ACC112 (cell line): ENCODE measurements at regions not wholly inside any gene's neighbourhood (a gene's known extent, or its start where the extent isn't known, plus 50 kb on each side); places are given as distances from the start of the nearest gene placed in this dataset.

Source experiments
- H2AFZ ChIP-seq: fragments of 200-600 bp; sonication (generic); one replicate; pipeline ENCODE4 v1.6.0; 2017; ENCODE audit warnings: antibody characterized with exemption, low read length; ENCODE audit not compliant: unreplicated experiment
- H3K27ac ChIP-seq: fragments of 200-600 bp; sonication (generic); 2 replicates; pipeline ENCODE4 v1.5.1; 2014; ENCODE audit warnings: low read depth, mild to moderate bottlenecking, antibody characterized with exemption, low read length, moderate library complexity
- H3K27me3 ChIP-seq: fragments of 200-600 bp; sonication (generic); 2 replicates; pipeline ENCODE4 v1.6.1; 2014; ENCODE audit warnings: mild to moderate bottlenecking, antibody characterized with exemption, low read length, moderate library complexity, mixed read lengths; ENCODE audit not compliant: insufficient read depth
- H3K36me3 ChIP-seq: fragments of 200-600 bp; sonication (generic); 2 replicates; pipeline ENCODE4 v1.6.1; 2016; ENCODE audit warnings: mild to moderate bottlenecking, antibody characterized with exemption, low read length, moderate library complexity, mixed read lengths; ENCODE audit not compliant: insufficient read depth
- H3K4me1 ChIP-seq: fragments of 200-600 bp; sonication (generic); one replicate; pipeline ENCODE4 v1.6.1; 2016; ENCODE audit warnings: low read length, mixed read lengths; ENCODE audit not compliant: insufficient read depth, unreplicated experiment, control insufficient read depth
- H3K4me3 ChIP-seq: fragments of 200-600 bp; sonication (generic); 2 replicates; pipeline ENCODE4 v1.5.1; 2014; ENCODE audit warnings: mild to moderate bottlenecking, low read depth, low read length
- H3K79me2 ChIP-seq: fragments of 200-600 bp; sonication (generic); one replicate; pipeline ENCODE4 v1.6.0; 2016; ENCODE audit warnings: low read length; ENCODE audit not compliant: control insufficient read depth, unreplicated experiment, insufficient read depth

DNA sequence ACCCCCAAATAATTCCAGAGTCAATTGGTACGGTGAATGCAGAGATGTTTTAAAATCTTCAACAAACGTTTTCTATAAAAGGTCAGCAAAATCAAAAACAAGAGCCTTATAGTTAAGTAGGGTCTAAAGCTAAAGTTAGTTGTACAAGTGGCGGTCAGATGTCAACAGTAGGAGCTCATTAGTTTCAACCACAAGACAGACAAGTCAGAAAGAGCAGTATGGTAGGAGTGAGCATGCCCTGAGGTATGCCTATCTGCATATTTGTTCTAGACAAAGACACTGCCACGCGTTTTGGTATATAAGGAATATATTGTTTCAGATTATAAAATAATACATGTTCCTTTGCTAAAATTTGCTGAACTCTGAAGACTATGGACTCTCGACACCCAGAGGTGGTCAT is 431.5 kb upstream of the KIF2B start:
- Histone ChIP-seq H2AFZ (no peak overlapping the region), H3K4me3 (no peak overlapping the region), H3K27ac (no peak overlapping the region), H3K79me2 (no peaks in the 10 kb centered on the region), H3K4me1 (no peaks in the 10 kb centered on the region), H3K27me3 (no peaks in the 10 kb centered on the region), H3K36me3 (no peaks in the 10 kb centered on the region)

DNA sequence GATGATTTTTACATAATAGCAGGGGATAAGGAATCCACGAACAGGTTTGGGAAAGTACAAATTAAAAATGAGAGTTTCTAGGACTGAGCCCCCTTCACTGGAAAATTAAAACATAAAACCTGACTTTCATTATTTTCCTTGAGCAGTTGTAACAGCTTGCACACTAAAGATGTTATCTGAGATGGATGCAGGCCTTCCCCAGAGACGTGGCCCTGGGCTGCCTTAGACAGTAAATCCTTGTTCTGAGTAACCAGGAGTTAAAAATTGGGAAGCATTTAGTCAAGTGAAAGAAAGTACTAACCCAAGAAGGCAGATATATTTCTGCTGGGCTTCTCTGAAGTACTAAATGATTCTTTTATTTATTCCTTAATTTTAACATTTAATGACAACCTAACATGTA is 432.2 kb upstream of the KIF2B start:
- Histone ChIP-seq H2AFZ (no peak overlapping the region), H3K4me3 (no peak overlapping the region), H3K4me1 (no peaks in the 10 kb centered on the region), H3K27me3 (no peaks in the 10 kb centered on the region), H3K27ac (no peak overlapping the region), H3K79me2 (no peaks in the 10 kb centered on the region), H3K36me3 (no peaks in the 10 kb centered on the region)

DNA sequence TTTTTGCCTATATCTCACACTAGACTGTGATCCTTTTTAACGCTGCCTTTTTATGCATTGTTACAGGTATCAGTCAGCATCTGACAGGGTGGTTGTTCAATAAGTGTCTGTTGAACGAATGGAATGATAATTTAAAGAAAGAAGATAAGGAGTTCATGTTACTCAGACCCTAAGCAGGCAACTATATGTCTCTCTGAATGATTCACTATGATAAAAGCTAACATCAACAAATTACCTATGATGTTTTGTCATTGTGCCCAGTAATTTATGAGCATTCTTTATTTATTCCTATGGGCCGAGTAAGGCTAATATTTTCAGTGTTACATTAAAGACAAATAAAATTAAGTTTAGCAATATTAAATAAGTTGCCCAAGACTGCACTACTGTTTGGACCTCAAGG is 435.0 kb upstream of the KIF2B start:
- H3K36me3 ChIP-seq: no peaks in the 10 kb centered on the region
- H2AFZ ChIP-seq: no peak overlapping the region

DNA sequence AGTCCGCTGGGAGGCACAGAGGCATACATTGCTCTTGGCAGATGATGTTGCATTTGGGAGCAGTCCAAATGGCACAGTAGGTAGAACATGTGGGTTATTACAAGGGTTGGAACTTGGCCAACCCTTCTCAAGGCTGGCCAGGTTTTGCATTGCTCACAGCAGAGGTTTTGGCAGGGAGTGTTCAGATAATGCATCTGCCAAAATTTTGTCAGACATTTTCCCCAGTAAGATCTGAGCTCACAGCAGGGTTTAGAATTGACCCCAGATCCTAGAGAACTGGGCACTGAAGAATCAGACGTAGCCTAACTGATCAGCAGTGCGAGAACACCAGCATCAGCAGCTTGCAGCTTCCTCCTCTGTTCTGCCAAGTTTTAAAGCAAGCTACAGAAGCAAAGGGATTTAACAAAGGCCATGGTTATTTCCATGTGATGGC is 468.8 kb upstream of the KIF2B start:
- Histone ChIP-seq H3K4me1 (no peaks in the 10 kb centered on the region), H2AFZ (no peak overlapping the region), H3K4me3 (no peak overlapping the region), H3K27me3 (no peaks in the 10 kb centered on the region), H3K27ac (no peak overlapping the region), H3K36me3 (no peaks in the 10 kb centered on the region), H3K79me2 (no peaks in the 10 kb centered on the region)

More for the DNA sequence above, 435.0 kb upstream of the KIF2B start:
- no peaks in the 10 kb centered on the region for H3K79me2 ChIP-seq
- H3K27me3 ChIP-seq: no peaks in the 10 kb centered on the region
- no peak overlapping the region for H3K4me3 ChIP-seq
- no peak overlapping the region for H3K27ac ChIP-seq
- H3K4me1 ChIP-seq: no peaks in the 10 kb centered on the region

DNA sequence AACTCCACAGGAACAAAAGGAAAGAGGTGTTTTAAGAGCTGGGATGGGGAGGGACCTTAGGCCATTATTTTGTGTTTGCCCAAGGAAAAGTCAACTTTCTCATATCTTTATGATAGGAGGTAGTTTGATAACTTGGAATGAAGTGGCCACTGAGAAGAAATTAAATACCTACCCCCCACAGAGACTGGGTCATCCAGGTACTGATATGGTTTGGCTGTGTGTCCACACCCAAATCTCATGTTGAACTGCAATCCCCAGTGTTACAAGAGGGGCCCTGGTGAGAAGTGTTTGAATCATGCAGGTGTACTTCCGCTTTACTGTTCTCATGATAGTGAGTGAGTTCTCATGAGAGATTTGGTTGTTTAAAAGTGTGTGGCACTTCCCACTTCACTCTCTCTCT is 477.9 kb upstream of the KIF2B start:
- Histone ChIP-seq H3K36me3 (no peaks in the 10 kb centered on the region), H2AFZ (no peak overlapping the region), H3K79me2 (no peaks in the 10 kb centered on the region), H3K27me3 (no peaks in the 10 kb centered on the region), H3K4me1 (no peaks in the 10 kb centered on the region), H3K4me3 (no peak overlapping the region), H3K27ac (no peak overlapping the region)

DNA sequence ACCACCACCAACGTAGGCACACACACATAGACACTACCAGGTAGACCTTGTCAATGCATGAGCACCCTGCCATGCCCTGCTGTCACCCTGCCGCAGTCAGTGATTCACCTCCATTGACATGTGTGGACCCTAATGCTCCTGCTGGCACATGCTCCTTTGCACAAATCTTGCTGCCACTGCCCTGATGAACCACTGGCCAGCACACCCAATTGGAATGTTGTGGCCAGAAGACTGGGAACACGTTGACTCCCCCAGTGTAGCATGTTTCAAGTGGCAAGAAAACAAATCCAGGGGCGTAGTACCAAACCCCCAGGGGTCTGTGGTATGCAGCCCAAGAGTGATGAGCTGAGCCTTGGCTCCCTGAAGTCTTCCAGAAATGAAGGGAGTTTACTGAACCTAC is 486.4 kb upstream of the KIF2B start:
- H3K36me3 ChIP-seq: no peaks in the 10 kb centered on the region
- no peak overlapping the region for H3K27ac ChIP-seq
- no peaks in the 10 kb centered on the region for H3K27me3 ChIP-seq
- no peak overlapping the region for H3K4me3 ChIP-seq
- no peak overlapping the region for H2AFZ ChIP-seq
- no peaks in the 10 kb centered on the region for H3K79me2 ChIP-seq
- H3K4me1 ChIP-seq: no peaks in the 10 kb centered on the region

DNA sequence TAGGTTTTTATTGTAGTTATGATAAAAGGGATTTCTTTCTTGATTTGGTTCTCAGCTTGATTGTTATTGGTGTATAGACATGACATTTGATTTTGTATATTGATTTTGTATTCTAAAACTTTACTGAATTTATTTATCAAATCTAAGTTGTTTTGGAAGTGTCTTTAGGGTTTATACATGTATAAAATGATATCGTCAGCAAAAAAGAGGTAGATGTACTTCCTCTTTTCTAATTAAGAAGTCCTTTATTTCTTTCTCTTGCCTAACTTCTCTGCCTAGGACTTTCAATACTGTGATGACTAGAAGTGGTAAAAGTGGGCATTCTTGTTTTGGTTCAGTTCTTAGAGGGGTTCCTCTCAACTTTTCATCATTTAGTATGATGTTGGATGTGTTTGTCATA is 487.3 kb upstream of the KIF2B start:
- no peak overlapping the region for H2AFZ ChIP-seq
- H3K36me3 ChIP-seq: no peaks in the 10 kb centered on the region
- H3K4me1 ChIP-seq: no peaks in the 10 kb centered on the region
- H3K27me3 ChIP-seq: no peaks in the 10 kb centered on the region
- H3K4me3 ChIP-seq: no peak overlapping the region
- H3K79me2 ChIP-seq: no peaks in the 10 kb centered on the region
- H3K27ac ChIP-seq: no peak overlapping the region

DNA sequence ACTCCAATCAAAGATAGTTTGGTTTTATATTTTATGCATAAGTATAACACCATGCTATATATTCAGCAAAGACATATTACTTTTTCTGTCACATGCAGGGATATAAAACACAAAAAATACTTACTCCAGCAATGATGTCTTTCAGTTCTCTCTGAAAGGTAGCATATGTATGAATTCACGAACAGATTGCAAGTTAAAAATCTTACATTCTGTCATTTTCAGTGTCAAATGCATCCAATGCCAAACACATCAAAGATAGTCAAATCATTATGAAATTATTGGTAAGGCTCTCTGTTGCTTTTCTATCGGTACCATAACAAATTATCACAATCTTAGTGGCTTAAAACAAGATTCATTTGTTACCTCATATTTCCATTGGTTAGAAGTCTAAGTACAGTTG is 492.0 kb upstream of the KIF2B start:
- no peaks in the 10 kb centered on the region for H3K27me3 ChIP-seq
- H3K36me3 ChIP-seq: no peaks in the 10 kb centered on the region
- H2AFZ ChIP-seq: no peak overlapping the region
- H3K4me1 ChIP-seq: no peaks in the 10 kb centered on the region
- no peak overlapping the region for H3K27ac ChIP-seq
- H3K4me3 ChIP-seq: no peak overlapping the region
- no peaks in the 10 kb centered on the region for H3K79me2 ChIP-seq

DNA sequence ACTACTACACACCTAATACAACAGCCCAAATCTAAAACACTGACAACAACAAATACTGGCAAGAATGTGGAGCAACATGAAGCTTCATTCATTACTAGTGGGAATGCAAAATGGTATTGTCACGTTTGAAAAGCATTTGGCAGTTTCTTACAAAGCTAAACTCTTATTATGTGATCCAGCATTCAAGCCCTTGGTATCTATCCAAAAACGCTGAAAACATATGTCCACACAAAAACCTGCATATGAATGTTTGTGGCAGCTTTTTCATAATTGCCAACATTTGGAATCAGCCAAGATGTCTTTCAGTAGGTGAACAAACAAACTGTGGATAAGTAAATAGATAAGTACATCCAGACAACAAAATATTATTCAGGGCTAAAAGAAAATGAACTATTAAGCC is 501.1 kb upstream of the KIF2B start:
- Histone ChIP-seq H3K4me3 (no peak overlapping the region), H3K27ac (no peak overlapping the region), H3K27me3 (no peaks in the 10 kb centered on the region), H2AFZ (no peak overlapping the region), H3K4me1 (no peaks in the 10 kb centered on the region), H3K36me3 (no peaks in the 10 kb centered on the region), H3K79me2 (no peaks in the 10 kb centered on the region)

DNA sequence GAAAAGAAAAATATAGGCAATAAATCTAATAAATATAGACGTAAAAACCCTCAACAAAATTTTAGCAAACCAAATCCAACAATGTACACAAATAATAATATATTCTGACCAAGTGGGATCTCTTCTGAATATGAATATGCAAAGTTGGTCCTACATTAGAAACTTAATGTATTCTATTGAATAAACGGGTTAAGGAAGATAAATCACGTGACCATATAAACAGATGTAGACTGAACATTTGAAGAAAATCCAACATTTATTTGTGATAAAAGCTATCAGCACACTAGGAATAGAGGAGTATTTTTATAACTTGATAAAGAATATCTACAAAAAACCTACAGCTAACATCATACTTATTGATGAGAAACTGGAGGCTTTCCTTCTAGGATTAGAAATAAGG is 502.8 kb upstream of the KIF2B start:
- H3K4me1 ChIP-seq: no peaks in the 10 kb centered on the region
- no peaks in the 10 kb centered on the region for H3K79me2 ChIP-seq
- no peak overlapping the region for H3K4me3 ChIP-seq
- H3K27me3 ChIP-seq: no peaks in the 10 kb centered on the region
- H3K27ac ChIP-seq: no peak overlapping the region
- H2AFZ ChIP-seq: no peak overlapping the region
- no peaks in the 10 kb centered on the region for H3K36me3 ChIP-seq

DNA sequence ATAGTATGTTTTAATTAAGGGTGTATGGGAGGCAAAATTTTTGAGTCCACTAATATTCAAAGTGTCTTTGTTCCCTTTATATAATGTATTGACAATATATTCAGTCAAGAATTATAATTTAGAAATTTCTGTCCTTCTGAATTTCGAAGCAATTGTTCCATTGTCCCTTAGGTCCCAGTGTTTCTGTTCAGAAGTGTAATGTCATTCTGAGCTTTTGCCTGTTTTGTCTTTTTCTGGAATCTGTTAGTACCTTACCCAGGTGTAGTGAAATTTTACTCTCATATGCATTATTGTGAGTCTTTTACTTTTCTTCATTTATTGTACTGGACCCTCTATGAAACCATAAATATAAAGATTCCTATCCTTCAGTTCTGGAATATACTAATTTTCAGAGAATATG is 505.7 kb upstream of the KIF2B start:
- no peak overlapping the region for H3K4me3 ChIP-seq
- H2AFZ ChIP-seq: no peak overlapping the region
- no peaks in the 10 kb centered on the region for H3K27me3 ChIP-seq
- no peaks in the 10 kb centered on the region for H3K4me1 ChIP-seq
- no peak overlapping the region for H3K27ac ChIP-seq
- no peaks in the 10 kb centered on the region for H3K36me3 ChIP-seq
- no peaks in the 10 kb centered on the region for H3K79me2 ChIP-seq

DNA sequence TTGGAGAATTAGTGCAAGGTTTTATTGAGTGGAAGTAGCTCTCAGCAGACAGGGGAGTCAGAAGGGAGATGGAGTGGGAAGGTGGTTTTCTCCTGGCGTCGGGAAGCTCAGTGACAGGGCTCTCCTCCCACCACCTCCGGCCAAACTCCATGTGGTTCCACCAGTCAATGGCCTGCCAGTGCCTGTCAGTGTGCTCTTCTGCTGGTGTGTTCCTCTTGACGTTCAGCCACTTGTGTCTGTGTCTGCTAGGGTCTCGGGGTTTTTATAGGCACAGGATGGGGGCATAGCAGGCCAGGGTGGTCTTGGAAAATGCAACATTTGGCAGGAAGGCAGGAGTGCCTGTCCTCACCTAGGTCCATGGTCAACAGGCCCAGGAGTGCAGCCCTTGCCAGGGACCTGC is 506.7 kb upstream of the KIF2B start:
- H3K27ac ChIP-seq: no peak overlapping the region
- no peak overlapping the region for H3K4me3 ChIP-seq
- no peaks in the 10 kb centered on the region for H3K79me2 ChIP-seq
- H3K36me3 ChIP-seq: no peaks in the 10 kb centered on the region
- H3K27me3 ChIP-seq: no peaks in the 10 kb centered on the region
- no peaks in the 10 kb centered on the region for H3K4me1 ChIP-seq
- no peak overlapping the region for H2AFZ ChIP-seq
